Stimulated activated CD4-positive, alpha-beta T cell treated with anti-CD3 and anti-CD28 coated beads, Interleukin-4, amount 100 ng/mL, for 24 hours (primary cell): ENCODE measurements at regions not wholly inside any gene's neighbourhood (a gene's known extent, or its start where the extent isn't known, plus 50 kb on each side); places are given as distances from the start of the nearest gene placed in this dataset.
"Not testable (repeated sequence)": the region's sequence is repeated elsewhere in the genome, so short reads cannot be mapped to it uniquely, and the experiment has no call there.

Experiments used
- DNase-seq: peaks from one replicate; pipeline ENCODE4 v3.0.0-alpha.2; 2020

DNA sequence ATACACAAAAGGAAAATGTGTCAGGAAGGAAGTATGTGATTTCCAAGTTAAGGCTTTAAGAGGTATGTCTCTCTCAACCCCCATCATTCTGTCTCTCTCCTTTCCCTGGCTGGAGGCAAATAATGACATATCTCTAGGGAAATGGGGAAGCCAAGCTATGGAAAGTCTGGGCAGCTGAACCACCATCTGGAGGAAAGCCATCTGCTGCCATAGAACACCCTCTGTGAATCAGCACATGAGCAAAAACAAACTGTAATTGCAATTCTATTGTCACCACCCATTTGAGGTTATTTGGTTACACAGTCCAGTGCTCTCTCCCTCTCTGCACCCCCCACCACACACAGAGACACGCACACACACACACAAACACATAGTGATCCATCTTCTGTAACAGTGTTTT lies 766.2 kb downstream of the FLRT2 start:
- DNase-seq: no peak

DNA sequence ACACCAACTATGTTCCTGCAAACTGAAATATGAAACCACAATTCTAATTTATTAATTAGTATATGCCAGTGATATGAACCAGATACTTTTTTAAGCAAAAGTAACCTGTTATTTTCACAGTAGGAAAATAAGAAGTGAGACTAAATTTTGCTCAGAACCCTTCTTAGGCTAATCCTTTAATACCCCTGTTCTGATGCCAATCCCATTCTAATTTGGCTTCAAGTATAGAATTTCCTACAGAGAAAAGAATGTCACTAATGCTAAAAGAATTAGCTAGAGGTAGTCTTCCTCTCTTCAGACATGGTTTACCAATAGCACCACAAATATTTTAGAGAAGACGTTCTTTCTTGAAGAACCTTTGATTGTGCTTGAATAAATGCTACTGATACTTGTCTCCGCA lies 758.4 kb downstream of the FLRT2 start:
- no peak for DNase-seq

DNA sequence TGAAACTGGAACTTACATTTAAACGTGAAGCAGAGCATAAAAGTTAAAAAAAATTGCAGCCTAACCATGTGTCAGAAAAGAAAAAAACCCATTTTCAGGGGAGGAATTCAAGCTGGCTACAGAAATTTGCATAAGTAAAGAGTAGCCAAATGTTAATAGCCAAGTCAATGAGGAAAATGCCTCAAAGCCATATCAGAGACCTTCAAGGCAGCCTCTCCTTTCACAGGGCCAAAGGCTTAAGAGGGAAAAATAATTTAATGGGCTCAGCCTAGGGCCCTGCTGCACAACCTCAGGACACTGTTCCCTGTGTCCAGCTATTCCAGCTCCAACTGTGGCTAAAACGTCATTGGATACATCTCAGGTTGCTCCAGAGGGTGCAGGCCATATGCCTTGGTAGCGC lies 749.5 kb downstream of the FLRT2 start:
- no peak for DNase-seq

DNA sequence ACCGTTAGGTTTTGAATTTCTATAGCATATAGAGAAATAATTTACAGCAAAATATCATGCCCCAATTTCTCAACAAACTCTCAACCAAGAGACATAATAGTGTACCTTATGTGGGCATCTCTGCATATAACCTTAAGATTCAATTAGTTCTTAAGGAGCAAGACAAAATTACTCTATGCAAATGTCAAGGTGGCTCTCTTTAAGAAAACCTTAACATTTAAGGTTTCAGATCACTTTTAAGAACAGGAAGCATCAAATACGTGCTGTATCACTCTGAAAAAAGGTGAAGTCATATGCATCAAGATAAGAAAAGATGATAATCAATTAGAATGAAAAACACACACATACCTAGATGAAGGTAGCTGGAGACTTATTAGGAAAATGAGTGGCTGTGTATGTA lies 728.0 kb downstream of the FLRT2 start:
- no peak for DNase-seq

DNA sequence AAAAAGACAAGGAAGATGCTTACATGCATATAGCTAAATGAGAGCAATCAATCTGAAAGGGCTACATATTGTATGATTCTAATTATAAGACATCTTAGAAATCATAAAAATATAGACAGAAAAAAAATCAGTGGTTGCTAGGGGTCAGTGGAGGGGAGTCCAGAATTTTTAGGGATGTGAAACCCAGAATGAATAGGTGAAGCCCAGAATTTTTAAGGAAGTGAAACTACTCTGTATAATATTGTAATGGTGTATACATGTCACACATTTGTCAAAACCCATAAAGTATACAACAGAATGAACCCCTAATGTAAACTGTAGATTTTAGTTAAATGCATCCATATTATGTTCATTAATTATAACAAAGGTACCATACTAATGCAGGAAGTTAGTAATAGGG lies 713.2 kb downstream of the FLRT2 start:
- no peak for DNase-seq

DNA sequence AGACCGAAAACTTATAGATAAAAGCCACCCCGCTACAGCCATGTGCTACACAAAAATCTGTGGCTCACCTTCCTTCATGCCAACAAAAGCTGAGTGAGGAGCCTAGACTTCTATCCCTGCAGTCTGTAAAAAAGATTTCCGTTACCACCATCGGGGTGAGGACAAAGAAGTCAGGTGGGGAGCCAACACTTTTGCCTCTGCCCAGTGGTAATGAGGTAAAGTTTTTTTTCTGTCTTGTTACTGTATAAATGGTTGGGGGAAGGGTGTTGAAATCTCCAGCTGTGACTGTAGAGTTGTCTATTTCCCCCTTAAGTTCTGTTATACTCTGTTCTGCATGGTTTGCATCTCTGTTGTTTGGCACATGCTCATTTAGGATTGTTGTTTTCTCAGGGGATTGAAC lies 707.8 kb downstream of the FLRT2 start:
- DNase-seq: no peak

DNA sequence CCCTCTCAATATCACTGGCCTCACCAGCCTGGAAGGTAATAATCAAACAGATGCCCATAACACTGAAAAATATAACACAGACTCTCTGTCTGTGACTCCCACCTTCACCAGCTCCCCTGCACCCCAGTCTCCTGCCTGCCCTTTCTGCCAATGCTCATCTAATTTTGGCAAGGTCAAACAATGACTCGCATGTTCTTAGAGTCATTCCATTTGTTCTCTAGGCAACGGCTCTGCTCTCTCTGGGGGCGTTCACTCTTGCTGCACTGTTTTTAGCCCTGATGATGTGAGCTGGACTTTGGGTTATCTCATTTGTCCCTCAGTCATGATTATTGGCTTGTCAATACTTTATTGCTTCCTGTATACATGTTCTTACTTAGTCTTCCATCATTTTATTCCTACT lies 691.8 kb downstream of the FLRT2 start:
- DNase-seq: no peak

DNA sequence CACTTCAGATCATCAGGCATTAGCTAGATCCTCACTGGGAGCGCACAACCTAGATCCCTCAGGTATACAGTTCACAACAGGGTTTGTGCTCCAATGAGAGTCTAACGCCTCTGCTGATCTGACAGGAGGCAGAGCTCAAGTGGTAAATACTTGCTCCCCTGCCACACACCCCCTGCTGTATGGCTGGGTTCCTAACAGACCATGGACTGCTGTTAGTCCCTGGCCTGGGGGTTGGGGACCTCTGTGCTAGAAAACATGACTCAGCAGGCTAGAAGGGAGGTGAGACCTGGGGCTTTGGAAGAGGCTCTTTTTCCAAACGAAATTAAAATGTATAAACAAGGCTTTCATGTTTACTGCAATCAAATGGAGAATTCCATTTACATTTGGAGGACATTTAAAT lies 691.1 kb downstream of the FLRT2 start:
- no peak for DNase-seq

DNA sequence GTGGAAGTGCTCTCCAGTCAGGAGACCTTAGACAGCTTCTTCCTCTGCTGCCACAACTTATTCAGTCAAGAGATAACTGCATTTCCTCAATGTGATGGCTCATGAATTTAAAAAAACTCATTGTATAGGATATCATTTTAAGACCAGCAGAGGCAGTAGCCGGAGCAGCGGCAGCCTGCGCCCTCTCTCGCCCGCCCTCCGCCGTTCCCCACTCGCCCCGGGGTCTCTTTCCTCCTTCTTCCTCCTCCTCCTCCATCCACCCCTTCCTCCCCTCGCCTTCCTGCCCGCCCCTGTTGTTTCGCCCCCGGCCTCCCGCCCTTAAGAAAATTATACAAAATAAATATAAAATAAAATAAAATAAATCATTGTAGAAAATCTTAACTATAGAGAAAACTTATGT lies 687.6 kb downstream of the FLRT2 start:
- DNase-seq: no peak

DNA sequence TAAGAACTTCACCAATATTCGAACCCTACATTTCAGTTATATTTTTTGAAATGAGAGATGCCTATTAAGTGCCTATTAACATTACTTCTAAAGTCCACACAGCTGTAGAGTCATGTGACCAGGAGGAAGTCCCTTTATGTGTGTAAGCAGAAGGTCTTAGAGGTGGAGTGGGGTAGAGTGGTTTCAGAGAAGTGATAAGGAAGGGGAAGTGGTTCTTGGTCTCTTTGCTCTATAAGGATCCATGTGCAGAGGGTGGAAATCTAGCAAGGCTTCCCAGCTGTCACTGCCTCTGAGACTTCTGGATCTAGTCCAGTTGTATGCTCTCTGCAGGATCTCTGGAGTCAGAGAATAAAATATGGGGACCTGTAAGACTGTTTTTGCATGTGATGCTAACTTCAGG lies 673.9 kb downstream of the FLRT2 start:
- no peak for DNase-seq

DNA sequence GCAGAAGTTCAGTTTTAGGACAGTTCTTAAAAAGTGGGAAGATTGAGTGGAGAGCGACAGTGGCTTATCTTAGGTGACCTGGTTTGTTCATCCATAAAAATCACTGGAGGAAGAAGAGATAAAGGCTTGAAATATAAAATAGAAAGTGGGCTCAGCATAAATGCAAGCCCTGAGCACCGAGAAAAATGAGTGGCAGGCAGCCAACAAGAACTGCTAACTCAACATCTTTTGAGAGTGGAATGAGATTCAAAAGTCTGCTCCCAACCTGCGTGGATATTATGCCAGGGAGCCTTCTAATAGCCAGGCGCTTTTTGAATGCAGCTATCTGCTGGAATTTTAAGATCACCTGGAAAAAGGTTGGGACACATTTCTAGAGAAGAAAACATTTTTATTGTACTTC lies 666.5 kb downstream of the FLRT2 start:
- no peak for DNase-seq

DNA sequence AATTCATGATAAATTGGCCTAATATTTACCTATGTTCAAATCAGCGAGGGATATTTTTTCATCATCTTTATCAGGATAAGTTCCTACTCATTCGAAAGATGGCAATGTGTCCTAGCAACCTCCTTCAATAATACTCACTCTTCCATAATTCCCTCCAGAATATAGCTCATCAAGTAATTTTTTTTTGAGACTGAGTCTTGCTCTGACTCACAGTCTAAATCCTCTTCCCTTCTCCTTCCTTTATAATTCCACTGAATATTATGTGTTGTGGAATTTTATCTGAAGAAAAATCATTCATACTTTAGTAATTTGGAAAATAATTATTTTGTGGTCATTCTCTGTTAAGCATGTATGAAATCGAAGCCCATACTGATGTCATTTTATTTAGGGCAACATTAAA lies 663.8 kb downstream of the FLRT2 start:
- DNase-seq: no peak

DNA sequence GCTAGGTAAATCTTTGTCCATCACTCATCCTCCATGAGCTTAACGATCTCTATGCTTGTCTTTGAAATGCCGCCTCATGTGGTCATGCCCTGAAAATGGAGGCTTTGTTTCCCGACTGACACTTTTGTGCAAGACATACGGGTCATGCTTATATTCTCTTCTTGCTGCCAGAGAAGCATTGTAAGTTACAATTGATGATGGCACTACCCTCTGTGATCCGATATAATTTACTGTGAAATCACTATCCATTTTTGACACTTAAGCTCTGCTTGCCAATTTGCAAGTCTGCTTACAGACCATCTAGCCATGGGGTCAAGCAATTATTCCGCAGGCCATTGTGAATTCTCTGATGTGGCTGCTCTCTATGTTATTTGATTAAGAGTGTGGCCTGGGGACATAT lies 650.0 kb downstream of the FLRT2 start:
- DNase-seq: no peak

DNA sequence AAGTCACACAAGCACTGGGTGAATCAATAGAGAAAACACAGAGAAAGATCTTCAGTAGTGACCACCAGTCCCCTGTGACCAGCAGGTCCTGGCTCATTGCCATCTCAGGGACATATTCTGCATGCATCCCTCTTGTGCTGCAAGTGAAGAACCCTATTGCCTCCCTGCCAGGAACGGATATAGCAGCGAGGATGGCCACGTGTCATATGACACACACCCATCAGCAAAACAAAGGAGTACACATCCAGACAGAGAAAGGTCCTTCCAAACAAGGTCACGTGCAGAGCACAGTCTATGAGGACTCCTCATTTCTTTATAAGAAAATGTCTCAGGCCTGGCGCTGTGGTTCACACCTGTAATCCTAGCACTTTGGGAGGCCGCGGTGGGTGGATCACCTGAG lies 638.4 kb downstream of the FLRT2 start:
- DNase-seq: no peak

DNA sequence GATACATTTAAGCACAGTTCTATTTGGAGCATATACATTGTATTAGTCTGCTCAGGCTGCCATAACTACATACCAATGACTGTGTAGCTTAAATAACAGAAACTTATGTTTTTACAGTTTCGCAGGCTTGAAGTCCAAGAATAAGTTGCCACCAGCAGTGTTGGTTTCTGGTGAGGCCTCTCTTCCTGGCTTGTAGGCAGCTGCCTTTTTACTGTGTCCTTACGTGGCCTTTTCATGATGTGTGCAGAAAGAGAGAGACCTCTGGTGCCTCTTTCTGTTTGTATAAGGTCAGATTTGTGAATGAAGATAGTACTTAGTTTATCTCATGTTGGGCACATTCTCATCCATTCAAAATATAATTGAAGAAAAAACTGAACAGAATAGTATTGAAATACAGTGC lies 636.6 kb downstream of the FLRT2 start:
- DNase-seq: no peak

DNA sequence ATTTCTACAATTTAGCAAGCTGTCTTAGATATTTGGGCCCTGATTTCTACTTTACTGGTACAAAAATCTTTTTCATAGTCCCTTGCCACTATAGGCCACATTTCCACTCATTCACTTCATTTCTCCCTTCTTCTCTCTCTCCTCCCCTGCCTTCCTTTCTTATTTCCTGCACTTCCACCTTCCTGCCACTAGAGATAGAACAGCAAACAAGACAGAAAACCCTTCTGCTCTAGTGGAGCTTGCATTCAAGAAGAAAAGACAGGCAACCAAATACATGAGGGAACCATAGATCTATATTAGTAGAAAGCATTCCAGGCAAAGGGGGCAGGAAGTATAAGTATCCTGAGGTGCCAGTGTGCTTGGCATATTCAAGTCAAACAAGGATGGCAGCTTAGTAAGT lies 623.5 kb downstream of the FLRT2 start:
- DNase-seq: no peak

DNA sequence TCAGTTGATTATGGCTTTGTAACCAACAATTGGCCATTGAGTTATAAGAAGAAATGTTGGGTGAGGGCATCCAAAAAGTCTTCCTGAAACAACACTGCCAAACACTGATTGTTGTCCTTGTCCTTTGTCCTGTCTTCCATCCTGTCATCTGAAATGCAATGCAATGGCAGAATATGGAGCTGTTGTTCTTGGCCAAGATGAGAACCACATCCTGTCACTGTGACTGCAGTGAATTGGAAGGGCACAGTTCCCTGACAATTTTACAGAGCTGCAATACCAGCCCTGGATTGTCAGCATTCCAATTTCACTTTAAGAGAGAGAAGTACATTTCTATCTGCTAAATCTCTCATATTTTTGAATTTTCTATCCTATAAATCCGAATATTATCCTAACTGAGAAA lies 613.3 kb downstream of the FLRT2 start:
- no peak for DNase-seq

DNA sequence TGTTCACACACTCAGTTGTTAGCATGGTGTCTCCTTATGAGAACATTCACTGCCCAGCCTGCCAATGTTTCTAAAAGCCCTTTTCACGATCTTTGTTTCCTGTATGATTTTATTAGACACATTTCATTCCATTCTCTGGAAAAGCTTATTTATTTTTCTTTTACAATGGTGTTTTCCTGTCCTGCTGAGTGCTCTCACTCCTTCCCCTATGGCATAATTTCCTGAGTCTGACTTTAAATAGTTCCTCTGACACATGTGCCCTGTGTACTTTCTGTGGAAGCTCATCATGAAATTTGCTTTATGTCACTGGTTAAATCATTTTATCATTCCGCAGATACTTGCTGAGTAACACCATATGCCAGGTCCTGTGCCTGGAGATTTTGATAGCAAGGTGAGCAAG lies 612.0 kb downstream of the FLRT2 start:
- no peak for DNase-seq

DNA sequence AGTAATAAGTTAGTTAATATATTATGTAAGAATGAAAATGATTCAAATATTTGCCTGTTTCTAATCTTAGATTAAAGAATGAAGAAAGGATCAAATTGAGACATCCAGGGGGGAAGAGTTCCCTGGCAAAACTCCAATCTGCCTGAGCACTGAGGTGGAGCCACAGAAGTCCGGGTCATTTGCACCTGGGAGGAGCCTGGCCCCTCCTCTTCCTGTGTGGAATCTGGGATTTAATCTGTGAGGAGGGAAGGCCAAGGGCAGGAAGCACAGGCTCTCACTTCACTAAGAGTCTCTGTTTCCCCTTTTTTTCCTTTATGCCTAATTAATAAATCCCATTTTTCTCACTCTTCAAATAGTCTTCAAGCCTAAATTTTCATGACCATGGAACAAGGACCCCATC lies 599.5 kb downstream of the FLRT2 start:
- no peak for DNase-seq

DNA sequence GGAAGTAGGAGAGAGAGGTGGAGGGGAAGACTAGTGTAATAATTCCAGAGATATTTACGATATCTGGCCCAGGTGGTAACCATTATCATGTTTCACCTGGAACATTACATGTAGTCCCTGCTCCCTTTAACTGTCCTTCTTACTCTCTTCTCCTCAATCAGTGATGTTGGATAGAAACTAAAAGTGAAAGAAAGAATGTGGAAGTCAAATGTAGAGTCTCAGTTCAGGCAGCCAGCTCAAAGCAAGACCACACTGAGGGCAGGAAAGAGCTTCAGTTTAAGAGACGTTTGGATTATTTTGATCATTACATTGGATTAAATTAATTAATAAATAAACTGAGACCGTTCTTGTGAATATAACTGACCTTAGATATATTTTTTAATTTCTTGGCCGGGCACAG lies 594.4 kb downstream of the FLRT2 start:
- no peak for DNase-seq

DNA sequence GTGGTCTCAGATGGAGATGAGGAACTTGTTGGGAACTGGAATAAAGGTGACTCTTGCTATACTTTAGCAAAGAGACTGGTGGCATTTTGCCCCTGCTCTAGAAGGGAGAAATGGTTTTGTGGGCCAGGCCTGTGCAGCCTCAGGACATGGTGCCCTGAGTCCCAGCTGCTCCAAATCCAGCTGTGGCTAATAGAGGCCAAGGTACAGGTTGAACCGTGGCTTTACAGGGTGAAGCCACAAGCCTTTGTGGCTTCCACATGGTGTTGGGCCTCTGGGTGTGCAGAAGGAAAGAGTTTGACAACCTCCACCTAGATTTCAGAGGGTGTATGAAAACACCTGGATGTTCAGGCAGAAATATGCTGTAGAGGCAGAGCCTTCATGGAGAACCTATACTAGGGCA lies 586.0 kb downstream of the FLRT2 start:
- DNase-seq: no peak

DNA sequence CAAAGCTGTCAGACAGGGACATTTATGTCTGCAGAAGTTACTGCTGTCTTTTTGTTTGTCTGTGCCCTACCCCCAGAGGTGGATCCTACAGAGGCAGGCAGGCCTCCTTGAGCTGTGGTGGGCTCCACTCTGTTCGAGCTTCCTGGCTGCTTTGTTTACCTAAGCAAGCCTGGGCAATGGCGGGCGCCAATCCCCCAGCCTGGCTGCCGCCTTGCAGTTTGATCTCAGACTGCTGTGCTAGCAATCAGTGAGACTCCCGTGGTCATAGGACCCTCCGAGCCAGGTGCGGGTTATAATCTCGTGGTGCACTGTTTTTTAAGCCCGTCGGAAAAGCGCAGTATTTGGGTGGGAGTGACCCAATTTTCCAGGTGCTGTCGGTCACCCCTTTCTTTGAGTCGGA lies 580.9 kb downstream of the FLRT2 start:
- not testable (repeated sequence) for DNase-seq

DNA sequence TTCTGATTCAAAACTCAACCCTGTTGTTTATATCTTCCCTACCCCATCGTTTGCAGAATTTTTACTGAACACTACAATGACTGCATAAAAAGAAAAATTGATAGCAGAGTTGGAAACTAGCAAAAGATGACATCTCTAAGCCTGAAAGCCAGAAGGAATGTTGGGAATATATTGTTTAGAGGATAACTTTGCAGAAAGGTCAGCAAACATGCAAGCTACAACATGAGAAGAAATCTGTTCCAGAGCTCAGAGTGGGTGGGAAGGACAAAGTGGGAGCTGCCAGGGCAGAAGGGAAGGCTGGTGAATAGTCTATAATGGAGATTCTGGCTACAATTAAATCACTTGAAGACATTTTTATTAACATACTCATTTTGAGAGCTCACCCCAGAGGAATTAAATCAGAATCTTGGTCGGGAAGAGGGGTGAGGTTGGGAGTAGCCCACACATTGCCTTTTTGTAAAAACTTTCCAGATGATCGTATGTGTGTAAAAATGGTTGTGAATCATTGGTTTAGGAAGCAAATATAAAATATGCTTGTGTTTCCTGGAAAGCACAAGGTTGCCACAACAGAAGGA lies 574.8 kb downstream of the FLRT2 start:
- DNase-seq: no peak

DNA sequence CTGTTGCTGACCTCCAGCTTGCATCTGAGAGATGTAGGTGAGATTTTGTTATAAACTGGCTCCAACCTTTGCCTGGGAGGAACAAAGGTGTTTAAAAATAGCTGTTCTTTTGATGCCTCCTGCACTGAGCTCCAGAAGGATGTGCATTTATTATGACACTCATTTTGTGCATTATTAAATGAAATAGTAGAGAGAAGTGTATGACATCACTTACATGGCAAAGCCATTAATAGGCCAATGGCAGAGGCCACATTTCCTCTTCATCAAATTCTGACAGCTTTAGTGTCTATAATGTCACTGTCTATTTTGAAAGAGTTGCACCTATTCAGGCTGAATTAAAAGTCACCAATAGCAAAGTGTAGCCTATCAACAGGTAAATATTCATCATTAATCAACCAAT lies 564.6 kb downstream of the FLRT2 start:
- DNase-seq: no peak

DNA sequence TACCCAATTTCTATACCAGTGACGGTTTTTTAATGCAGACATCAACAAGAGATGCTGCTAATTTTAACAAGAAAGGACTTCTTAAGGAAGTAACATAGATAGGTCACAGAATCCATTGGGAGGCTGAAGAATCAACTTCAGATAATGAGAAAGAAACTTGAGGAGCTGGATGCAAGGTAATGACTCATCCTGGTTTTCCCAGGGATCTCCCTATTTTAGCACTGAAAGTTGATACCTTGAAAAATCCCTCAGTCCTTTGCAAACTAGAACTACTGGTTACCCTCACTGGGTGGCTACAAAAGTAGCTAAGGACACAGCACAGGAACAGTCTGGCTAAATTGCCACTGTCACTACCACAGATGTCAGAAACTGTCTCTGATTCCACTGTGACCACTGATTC lies 561.9 kb downstream of the FLRT2 start:
- DNase-seq: no peak

DNA sequence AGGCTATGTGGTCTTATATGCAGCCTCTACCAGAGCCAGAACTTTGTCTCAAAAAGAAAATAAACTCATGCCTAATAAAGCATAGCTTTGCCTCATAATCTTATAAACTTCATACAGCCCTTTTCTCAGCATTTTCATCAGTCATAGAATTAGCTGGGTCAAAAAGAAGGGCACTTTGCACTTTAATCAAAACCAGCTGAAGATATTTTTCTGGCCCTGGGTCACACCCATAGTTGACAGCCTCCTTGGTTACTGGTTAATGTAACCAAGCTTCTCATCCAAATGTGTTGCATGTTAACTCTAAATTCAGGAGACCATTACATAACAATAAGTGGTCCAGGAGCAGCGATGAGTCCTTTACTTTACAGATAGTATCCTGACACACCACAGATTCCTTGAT lies 558.2 kb downstream of the FLRT2 start:
- no peak for DNase-seq
